ENCODE measurements at regions not wholly inside any gene's neighbourhood (a gene's known extent, or its start where the extent isn't known, plus 50 kb on each side); places are given as distances from the start of the nearest gene placed in this dataset.
A peak's percentile ranks its signal among the peaks of the same experiment; 100 is the strongest.

- H3K36me3 ChIP-seq (ENCODE audit: control insufficient read depth, insufficient read depth, low read length) = no peaks in the 10 kb centered on the region
- H3K9me3 ChIP-seq (ENCODE audit: control insufficient read depth, insufficient read depth, low read length) = no peaks in the 10 kb centered on the region
- no peak overlapping the region for H3K27ac ChIP-seq (ENCODE audit: low read depth, low read length)
- H3K27me3 ChIP-seq (ENCODE audit: control insufficient read depth, insufficient read depth, low read length) = no peaks in the 10 kb centered on the region
- peak in 1 of 6 donors; percentile 63 for DNase-seq (ENCODE audit: low read depth in 4 of 6, low spot score in 6 of 6)
- H3K4me1 ChIP-seq (ENCODE audit: control insufficient read depth, insufficient read depth, low read length) = no peaks in the 10 kb centered on the region
- WGBS (ENCODE audit: insufficient coverage) = 77% methylated on average over 3 of the region's 5 CpGs
- H3K4me3 ChIP-seq (ENCODE audit: low read depth, low read length) = no peak overlapping the region
Observed at GRCh38 chr10:4479342-4479741, 346.7 kb upstream of the AKR1E2 start.

- Histone ChIP-seq H3K4me1 (ENCODE audit: control insufficient read depth, insufficient read depth, low read length) (no peaks in the 10 kb centered on the region), H3K27ac (ENCODE audit: low read depth, low read length) (no peak overlapping the region), H3K36me3 (ENCODE audit: control insufficient read depth, insufficient read depth, low read length) (no peaks in the 10 kb centered on the region), H3K27me3 (ENCODE audit: control insufficient read depth, insufficient read depth, low read length) (no peaks in the 10 kb centered on the region), H3K4me3 (ENCODE audit: low read depth, low read length) (no peak overlapping the region), H3K9me3 (ENCODE audit: control insufficient read depth, insufficient read depth, low read length) (no peaks in the 10 kb centered on the region)
- WGBS (ENCODE audit: insufficient coverage) = 100% methylated on average over 1 of the region's 4 CpGs
- DNase-seq (ENCODE audit: low read depth in 4 of 6, low spot score in 6 of 6) = no peak
Observed at GRCh38 chr10:4477664-4478063, 348.3 kb upstream of the AKR1E2 start.

GRCh38 chr10:4475827-4476490 lies 350.0 kb upstream of the AKR1E2 start:
- WGBS (ENCODE audit: insufficient coverage) = 87% methylated on average over 12 of the region's 13 CpGs
- H3K4me3 ChIP-seq (ENCODE audit: low read depth, low read length) = no peak overlapping the region
- no peak for DNase-seq (ENCODE audit: low read depth in 4 of 6, low spot score in 6 of 6)
- no peaks in the 10 kb centered on the region for H3K27me3 ChIP-seq (ENCODE audit: control insufficient read depth, insufficient read depth, low read length)
- no peak overlapping the region for H3K27ac ChIP-seq (ENCODE audit: low read depth, low read length)
- no peaks in the 10 kb centered on the region for H3K36me3 ChIP-seq (ENCODE audit: control insufficient read depth, insufficient read depth, low read length)
- no peaks in the 10 kb centered on the region for H3K9me3 ChIP-seq (ENCODE audit: control insufficient read depth, insufficient read depth, low read length)
- H3K4me1 ChIP-seq (ENCODE audit: control insufficient read depth, insufficient read depth, low read length) = no peaks in the 10 kb centered on the region

DNA sequence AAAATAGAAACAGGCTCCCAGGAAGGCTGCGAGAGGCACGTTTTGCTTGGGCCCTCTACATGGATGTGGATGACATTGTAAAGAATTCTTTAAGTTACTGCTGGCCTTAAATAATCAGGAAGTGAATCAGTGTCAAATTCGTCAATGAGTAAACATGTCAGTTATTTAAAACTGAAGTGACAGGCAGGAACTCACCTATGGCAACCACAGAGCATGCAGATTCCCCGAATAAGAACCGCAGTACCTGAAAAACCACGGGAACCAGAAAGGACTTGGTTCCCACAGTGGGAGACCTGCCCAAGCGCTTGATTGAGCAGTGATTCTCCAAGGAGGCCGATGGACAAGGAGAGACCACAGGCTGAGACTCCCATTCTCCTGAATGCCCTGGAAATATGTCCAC lies 351.2 kb upstream of the AKR1E2 start:
- H3K27ac ChIP-seq (ENCODE audit: low read depth, low read length) = no peak overlapping the region
- no peak overlapping the region for H3K4me3 ChIP-seq (ENCODE audit: low read depth, low read length)
- H3K36me3 ChIP-seq (ENCODE audit: control insufficient read depth, insufficient read depth, low read length) = no peaks in the 10 kb centered on the region
- H3K9me3 ChIP-seq (ENCODE audit: control insufficient read depth, insufficient read depth, low read length) = no peaks in the 10 kb centered on the region
- no peaks in the 10 kb centered on the region for H3K27me3 ChIP-seq (ENCODE audit: control insufficient read depth, insufficient read depth, low read length)
- DNase-seq (ENCODE audit: low read depth in 4 of 6, low spot score in 6 of 6) = no peak
- WGBS (ENCODE audit: insufficient coverage) = 77% methylated on average over 8 of the region's 8 CpGs
- H3K4me1 ChIP-seq (ENCODE audit: control insufficient read depth, insufficient read depth, low read length) = no peaks in the 10 kb centered on the region

DNA sequence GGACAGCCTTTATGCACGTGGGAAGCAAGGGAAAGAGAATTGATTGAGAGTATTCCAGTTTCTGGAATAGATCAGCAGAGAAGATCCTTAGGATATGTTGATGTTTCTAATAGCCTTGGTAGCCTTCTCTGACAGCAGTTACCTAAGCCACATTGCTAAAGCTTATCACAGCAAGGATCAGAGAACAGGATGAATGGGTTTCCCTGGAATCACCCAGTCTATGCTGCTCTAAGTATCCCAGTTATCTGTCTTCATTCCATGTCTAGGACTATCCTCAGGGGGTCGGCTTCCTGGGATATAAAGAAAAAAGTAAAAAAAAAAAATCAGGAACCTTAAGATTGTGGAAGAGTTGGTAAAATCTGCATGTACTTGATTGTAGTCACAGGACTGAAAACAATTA lies 352.0 kb upstream of the AKR1E2 start:
- DNase-seq (ENCODE audit: low read depth in 4 of 6, low spot score in 6 of 6) = no peak
- no peak overlapping the region for H3K27ac ChIP-seq (ENCODE audit: low read depth, low read length)
- H3K9me3 ChIP-seq (ENCODE audit: control insufficient read depth, insufficient read depth, low read length) = no peaks in the 10 kb centered on the region
- no peaks in the 10 kb centered on the region for H3K36me3 ChIP-seq (ENCODE audit: control insufficient read depth, insufficient read depth, low read length)
- H3K4me1 ChIP-seq (ENCODE audit: control insufficient read depth, insufficient read depth, low read length) = no peaks in the 10 kb centered on the region
- no peaks in the 10 kb centered on the region for H3K27me3 ChIP-seq (ENCODE audit: control insufficient read depth, insufficient read depth, low read length)
- 86% methylated on average over 1 of the region's 2 CpGs for WGBS (ENCODE audit: insufficient coverage)
- no peak overlapping the region for H3K4me3 ChIP-seq (ENCODE audit: low read depth, low read length)

GRCh38 chr10:4472190-4472904 lies 353.7 kb upstream of the AKR1E2 start:
- Histone ChIP-seq H3K36me3 (ENCODE audit: control insufficient read depth, insufficient read depth, low read length) (no peaks in the 10 kb centered on the region), H3K9me3 (ENCODE audit: control insufficient read depth, insufficient read depth, low read length) (no peaks in the 10 kb centered on the region), H3K27me3 (ENCODE audit: control insufficient read depth, insufficient read depth, low read length) (no peaks in the 10 kb centered on the region), H3K4me3 (ENCODE audit: low read depth, low read length) (no peak overlapping the region), H3K27ac (ENCODE audit: low read depth, low read length) (no peak overlapping the region), H3K4me1 (ENCODE audit: control insufficient read depth, insufficient read depth, low read length) (no peaks in the 10 kb centered on the region)
- 100% methylated on average over 3 of the region's 7 CpGs for WGBS (ENCODE audit: insufficient coverage)
- no peak for DNase-seq (ENCODE audit: low read depth in 4 of 6, low spot score in 6 of 6)

- 71% methylated on average over 1 of the region's 4 CpGs for whole genome bisulfite sequencing (ENCODE audit: insufficient coverage)
- no peak for DNase-seq (ENCODE audit: low read depth in 4 of 6, low spot score in 6 of 6)
- Histone ChIP-seq H3K9me3 (ENCODE audit: control insufficient read depth, insufficient read depth, low read length) (no peaks in the 10 kb centered on the region), H3K27ac (ENCODE audit: low read depth, low read length) (no peak overlapping the region), H3K36me3 (ENCODE audit: control insufficient read depth, insufficient read depth, low read length) (no peaks in the 10 kb centered on the region), H3K27me3 (ENCODE audit: control insufficient read depth, insufficient read depth, low read length) (no peaks in the 10 kb centered on the region), H3K4me3 (ENCODE audit: low read depth, low read length) (no peak overlapping the region), H3K4me1 (ENCODE audit: control insufficient read depth, insufficient read depth, low read length) (no peaks in the 10 kb centered on the region)
Observed at GRCh38 chr10:4470231-4470835, 355.7 kb upstream of the AKR1E2 start.

DNA sequence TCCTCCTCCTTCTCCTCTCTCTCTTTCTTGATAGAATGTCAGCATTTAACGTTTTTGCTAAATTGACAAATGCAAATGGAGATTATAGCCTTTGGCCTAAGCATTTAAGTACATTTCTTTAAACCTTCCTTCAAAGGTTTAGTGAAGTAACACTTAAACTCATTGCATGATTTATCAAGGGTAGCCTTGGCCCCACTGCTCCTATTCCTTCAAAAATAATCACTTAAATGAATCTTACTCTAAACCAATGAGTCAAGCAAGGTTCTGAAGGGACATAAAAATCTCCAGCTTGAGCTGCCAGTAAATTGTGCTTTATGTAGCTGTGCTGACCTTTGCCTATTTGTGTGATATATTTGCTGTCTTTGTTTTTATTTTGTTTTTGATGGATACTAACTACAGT lies 358.5 kb upstream of the AKR1E2 start:
- no CpG with 5 or more reads among the region's 1 CpG for WGBS (ENCODE audit: insufficient coverage)
- no peak overlapping the region for H3K27ac ChIP-seq (ENCODE audit: low read depth, low read length)
- no peak for DNase-seq (ENCODE audit: low read depth in 4 of 6, low spot score in 6 of 6)
- no peaks in the 10 kb centered on the region for H3K9me3 ChIP-seq (ENCODE audit: control insufficient read depth, insufficient read depth, low read length)
- no peaks in the 10 kb centered on the region for H3K4me1 ChIP-seq (ENCODE audit: control insufficient read depth, insufficient read depth, low read length)
- no peak overlapping the region for H3K4me3 ChIP-seq (ENCODE audit: low read depth, low read length)
- no peaks in the 10 kb centered on the region for H3K27me3 ChIP-seq (ENCODE audit: control insufficient read depth, insufficient read depth, low read length)
- no peaks in the 10 kb centered on the region for H3K36me3 ChIP-seq (ENCODE audit: control insufficient read depth, insufficient read depth, low read length)

- H3K36me3 ChIP-seq (ENCODE audit: control insufficient read depth, insufficient read depth, low read length) = no peaks in the 10 kb centered on the region
- H3K27ac ChIP-seq (ENCODE audit: low read depth, low read length) = no peak overlapping the region
- no peak for DNase-seq (ENCODE audit: low read depth in 4 of 6, low spot score in 6 of 6)
- no peaks in the 10 kb centered on the region for H3K9me3 ChIP-seq (ENCODE audit: control insufficient read depth, insufficient read depth, low read length)
- H3K4me3 ChIP-seq (ENCODE audit: low read depth, low read length) = no peak overlapping the region
- H3K27me3 ChIP-seq (ENCODE audit: control insufficient read depth, insufficient read depth, low read length) = no peaks in the 10 kb centered on the region
- H3K4me1 ChIP-seq (ENCODE audit: control insufficient read depth, insufficient read depth, low read length) = no peaks in the 10 kb centered on the region
Observed at GRCh38 chr10:4460267-4460666, 365.7 kb upstream of the AKR1E2 start.

DNA sequence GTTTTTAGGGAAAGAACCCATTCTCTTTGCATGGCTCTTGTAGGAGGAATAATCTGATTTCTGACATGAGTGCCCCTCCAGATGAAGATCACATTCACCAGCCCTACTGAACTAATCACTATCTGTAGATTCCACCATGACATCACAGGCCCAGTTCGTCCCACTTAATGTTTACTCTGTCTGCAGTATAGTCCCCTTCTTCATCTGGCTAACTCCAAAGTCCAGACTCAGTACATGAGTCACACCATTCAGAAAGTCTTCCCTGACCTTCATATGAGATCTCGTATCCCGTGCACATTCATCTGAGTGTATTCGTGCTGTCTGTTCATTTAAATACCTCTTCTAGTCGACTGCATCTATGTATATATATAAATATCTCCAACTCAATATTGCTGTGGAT lies 366.5 kb upstream of the AKR1E2 start:
- no peak overlapping the region for H3K27ac ChIP-seq (ENCODE audit: low read depth, low read length)
- DNase-seq (ENCODE audit: low read depth in 4 of 6, low spot score in 6 of 6) = no peak
- H3K9me3 ChIP-seq (ENCODE audit: control insufficient read depth, insufficient read depth, low read length) = no peaks in the 10 kb centered on the region
- no peaks in the 10 kb centered on the region for H3K4me1 ChIP-seq (ENCODE audit: control insufficient read depth, insufficient read depth, low read length)
- H3K36me3 ChIP-seq (ENCODE audit: control insufficient read depth, insufficient read depth, low read length) = no peaks in the 10 kb centered on the region
- 75% methylated on average over 1 of the region's 5 CpGs for WGBS (ENCODE audit: insufficient coverage)
- H3K27me3 ChIP-seq (ENCODE audit: control insufficient read depth, insufficient read depth, low read length) = no peaks in the 10 kb centered on the region
- H3K4me3 ChIP-seq (ENCODE audit: low read depth, low read length) = no peak overlapping the region
